NT2/D1 (cell line): ENCODE measurements at regions not wholly inside any gene's neighbourhood (a gene's known extent, or its start where the extent isn't known, plus 50 kb on each side); places are given as distances from the start of the nearest gene placed in this dataset.

Experiments used
- SUZ12 ChIP-seq: IDR thresholded peaks from 2 replicates; pipeline ENCODE4 v1.6.1; 2011; ENCODE audit not compliant: insufficient read length, insufficient read depth; ENCODE audit errors: extremely low read depth
- YY1 ChIP-seq: IDR thresholded peaks from 2 replicates; pipeline ENCODE4 v1.6.1; 2011; ENCODE audit not compliant: insufficient read length, insufficient read depth
- ZNF274 ChIP-seq: IDR thresholded peaks from 2 replicates; pipeline ENCODE4 v1.6.1; 2011; ENCODE audit warnings: mild to moderate bottlenecking, low read depth, low read length

GRCh38 chr3:117587416-117587815 lies 877.8 kb downstream of the TUSC7 start:
- TF ChIP-seq YY1 (no peak), ZNF274 (no peak), SUZ12 (no peak)
